CD14-positive monocyte (primary cell): ENCODE measurements at regions not wholly inside any gene's neighbourhood (a gene's known extent, or its start where the extent isn't known, plus 50 kb on each side); places are given as distances from the start of the nearest gene placed in this dataset.
A peak's percentile ranks its signal among the peaks of the same experiment; 100 is the strongest.

Experiments used
- DNase-seq, 3 donors: peaks; one replicate each; pipeline ENCODE4 v3.0.0-alpha.2; 2011 to 2022
- H2AFZ ChIP-seq: 2 replicates; pipeline ENCODE4 v1.6.0; 2012; ENCODE audit warnings: mild to moderate bottlenecking, low read depth, low read length, inconsistent platforms; ENCODE audit not compliant: insufficient read depth, poor library complexity, severe bottlenecking
- H3K27ac ChIP-seq, 2 donors: 1 replicate in 1 of 2; 2 replicates in 1 of 2; pipeline ENCODE4 v1.5.1; 2012 to 2013; ENCODE audit warnings: low read length in 2 of 2, control low read depth in 1 of 2, inconsistent platforms in 1 of 2, low read depth in 1 of 2, mild to moderate bottlenecking in 1 of 2
- H3K27me3 ChIP-seq, 2 donors: one replicate each; pipeline versions ENCODE4 v1.6.0 to v1.6.1; 2011 to 2013; ENCODE audit warnings: low read length in 2 of 2; ENCODE audit not compliant: control insufficient read depth in 2 of 2, insufficient read depth in 2 of 2
- H3K36me3 ChIP-seq, 2 donors: replicated peaks in 1 of 2; 1 replicate in 1 of 2; 2 replicates in 1 of 2; pipeline versions ENCODE4 v1.5.1 to v1.6.1; 2012 to 2013; ENCODE audit warnings: low read length in 2 of 2, control low read depth in 1 of 2, inconsistent platforms in 1 of 2, mild to moderate bottlenecking in 1 of 2; ENCODE audit not compliant: insufficient read depth in 2 of 2, control insufficient read depth in 1 of 2
- H3K4me1 ChIP-seq, 2 donors: 1 replicate in 1 of 2; 2 replicates in 1 of 2; pipeline versions ENCODE4 v1.5.1 to v1.6.1; 2012 to 2013; ENCODE audit warnings: low read length in 2 of 2, control low read depth in 1 of 2, inconsistent platforms in 1 of 2, mild to moderate bottlenecking in 1 of 2, moderate library complexity in 1 of 2; ENCODE audit not compliant: insufficient read depth in 2 of 2, control insufficient read depth in 1 of 2
- H3K4me2 ChIP-seq: replicated peaks from 2 replicates; pipeline ENCODE3; 2012; ENCODE audit warnings: low read length, moderate library complexity, mild to moderate bottlenecking; ENCODE audit not compliant: poor library complexity, severe bottlenecking; ENCODE audit errors: extremely low read depth
- H3K4me3 ChIP-seq, 3 experiments: fragments of 200-600 bp in 1 of 3; sonication (generic) in 1 of 3; replicated peaks in 1 of 3; 1 replicate in 2 of 3; 2 replicates in 1 of 3; pipeline ENCODE4 v1.5.1; 2011 to 2013; ENCODE audit warnings: low read length in 3 of 3, mild to moderate bottlenecking in 3 of 3, control low read depth in 2 of 3, low read depth in 2 of 3, inconsistent platforms in 1 of 3, moderate library complexity in 1 of 3
- H3K79me2 ChIP-seq: 2 replicates; pipeline ENCODE4 v1.6.0; 2012; ENCODE audit warnings: mild to moderate bottlenecking, control low read depth, inconsistent platforms, low read length, moderate library complexity; ENCODE audit not compliant: insufficient read depth
- H3K9ac ChIP-seq: 2 replicates; pipeline ENCODE4 v1.6.0; 2017; ENCODE audit warnings: low read length, mild to moderate bottlenecking; ENCODE audit not compliant: insufficient read depth, poor library complexity, severe bottlenecking
- H3K9me3 ChIP-seq, 2 donors: replicated peaks in 1 of 2; 1 replicate in 1 of 2; 2 replicates in 1 of 2; pipeline versions ENCODE4 v1.5.1 to v1.6.1; 2012 to 2013; ENCODE audit warnings: low read length in 2 of 2, control low read depth in 1 of 2; ENCODE audit not compliant: control insufficient read depth in 1 of 2, insufficient read depth in 1 of 2
- H4K20me1 ChIP-seq: 2 replicates; pipeline ENCODE4 v1.6.0; 2012; ENCODE audit warnings: mild to moderate bottlenecking, low read length, control low read depth, moderate library complexity; ENCODE audit not compliant: insufficient read depth
- H3K27ac Mint-ChIP-seq, 7 donors: one replicate each; pipeline ENCODE4 v1.8.0; 2020; ENCODE audit warnings: mild to moderate bottlenecking in 7 of 7, mixed read lengths in 7 of 7, moderate library complexity in 6 of 7, inconsistent platforms in 2 of 7
- H3K27me3 Mint-ChIP-seq, 3 donors: one replicate each; pipeline ENCODE4 v1.8.0; 2021 to 2022; ENCODE audit warnings: low read depth in 3 of 3, mild to moderate bottlenecking in 3 of 3, mixed read lengths in 3 of 3, moderate library complexity in 3 of 3, inconsistent platforms in 1 of 3
- H3K36me3 Mint-ChIP-seq, 2 donors: one replicate each; pipeline ENCODE4 v1.8.0; 2020; ENCODE audit warnings: mixed read lengths in 2 of 2, inconsistent platforms in 1 of 2, mild to moderate bottlenecking in 1 of 2
- H3K4me1 Mint-ChIP-seq: one replicate; pipeline ENCODE4 v1.8.0; 2020; ENCODE audit warnings: mild to moderate bottlenecking, mixed read lengths
- H3K4me3 Mint-ChIP-seq, 2 donors: one replicate each; pipeline ENCODE4 v1.8.0; 2020; ENCODE audit warnings: mild to moderate bottlenecking in 2 of 2, mixed read lengths in 2 of 2, moderate library complexity in 1 of 2
- H3K9me3 Mint-ChIP-seq, 7 donors: one replicate each; pipeline ENCODE4 v1.8.0; 2020 to 2022; ENCODE audit warnings: mixed read lengths in 7 of 7, mild to moderate bottlenecking in 6 of 7, moderate library complexity in 6 of 7, inconsistent platforms in 2 of 7
- WGBS: methylation state at CpG from one replicate; pipeline ENCODE4 v1.1.5; 2013; ENCODE audit warnings: missing lambda C conversion rate; ENCODE audit not compliant: insufficient coverage; 5-methylcytosine and 5-hydroxymethylcytosine counted together
- intact Hi-C, 2 donors: fragments of 100-400 bp; cut with micrococcal nuclease; formaldehyde crosslinking; loops; one replicate each; pipeline versions ENCODE4 v1.15.0 to v1.15.1; 2023
- TF ChIP-seq, protein P1 (sequence below): fragments of 200-600 bp; IDR thresholded peaks from one replicate; pipeline ENCODE4 v1.8.0; 2022; ENCODE audit warnings: antibody characterized with exemption, mild to moderate bottlenecking

- Histone ChIP-seq H3K9me3 (peaks cover 6 to 14% of the 10 kb centered on the region in 2 donors), H3K4me1 (peaks cover 11 to 13% of the 10 kb centered on the region in 2 donors), H3K27ac (no peak overlapping the region), H3K4me2 (peak overlapping the region; percentile 56), H4K20me1 (no peaks in the 10 kb centered on the region), H3K79me2 (no peaks in the 10 kb centered on the region), H3K36me3 (no peaks in the 10 kb centered on the region), H3K9ac (no peak overlapping the region), H3K4me3 (peak overlapping the region in 1 of 3 experiments; percentile 47), H2AFZ (no peak overlapping the region), H3K27me3 (no peaks in the 10 kb centered on the region)
- DNase-seq: peak in 2 of 3 donors; percentile 62 to 67
- peak overlapping the region in 3 of 7 donors; percentile 4 to 32 (median 20) for H3K27ac Mint-ChIP-seq
- H3K27me3 Mint-ChIP-seq: peaks cover 0 to 4% (median 2%) of the 10 kb centered on the region in 3 donors
- H3K4me3 Mint-ChIP-seq: peak overlapping the region; percentile 17 to 44
- H3K9me3 Mint-ChIP-seq: peaks cover 9 to 20% (median 17%) of the 10 kb centered on the region in 7 donors
- H3K36me3 Mint-ChIP-seq: peaks cover 0 to 8% of the 10 kb centered on the region in 2 donors
- H3K4me1 Mint-ChIP-seq: peaks cover 22% of the 10 kb centered on the region
- TF ChIP-seq, protein P1, sequence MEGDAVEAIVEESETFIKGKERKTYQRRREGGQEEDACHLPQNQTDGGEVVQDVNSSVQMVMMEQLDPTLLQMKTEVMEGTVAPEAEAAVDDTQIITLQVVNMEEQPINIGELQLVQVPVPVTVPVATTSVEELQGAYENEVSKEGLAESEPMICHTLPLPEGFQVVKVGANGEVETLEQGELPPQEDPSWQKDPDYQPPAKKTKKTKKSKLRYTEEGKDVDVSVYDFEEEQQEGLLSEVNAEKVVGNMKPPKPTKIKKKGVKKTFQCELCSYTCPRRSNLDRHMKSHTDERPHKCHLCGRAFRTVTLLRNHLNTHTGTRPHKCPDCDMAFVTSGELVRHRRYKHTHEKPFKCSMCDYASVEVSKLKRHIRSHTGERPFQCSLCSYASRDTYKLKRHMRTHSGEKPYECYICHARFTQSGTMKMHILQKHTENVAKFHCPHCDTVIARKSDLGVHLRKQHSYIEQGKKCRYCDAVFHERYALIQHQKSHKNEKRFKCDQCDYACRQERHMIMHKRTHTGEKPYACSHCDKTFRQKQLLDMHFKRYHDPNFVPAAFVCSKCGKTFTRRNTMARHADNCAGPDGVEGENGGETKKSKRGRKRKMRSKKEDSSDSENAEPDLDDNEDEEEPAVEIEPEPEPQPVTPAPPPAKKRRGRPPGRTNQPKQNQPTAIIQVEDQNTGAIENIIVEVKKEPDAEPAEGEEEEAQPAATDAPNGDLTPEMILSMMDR: peak; percentile 76
- intact Hi-C loops: loop anchor here in 1 of 2 donors (5.0 kb wide), 1 partner anchor 106 kb away; no protein-coding TSS in a partner anchor
- no CpG with 5 or more reads among the region's 6 CpGs for WGBS
These were observed 61.0 kb upstream of the NFE2L3 start for GRCh38 chr7:26090927-26091519.

- Histone ChIP-seq H3K79me2 (no peaks in the 10 kb centered on the region), H3K4me3 (no peak overlapping the region), H3K4me1 (peaks cover 15 to 16% of the 10 kb centered on the region in 2 donors), H2AFZ (no peak overlapping the region), H3K9ac (no peak overlapping the region), H4K20me1 (no peaks in the 10 kb centered on the region), H3K9me3 (peaks cover 6 to 14% of the 10 kb centered on the region in 2 donors), H3K4me2 (no peak overlapping the region), H3K36me3 (no peaks in the 10 kb centered on the region), H3K27ac (no peak overlapping the region), H3K27me3 (no peaks in the 10 kb centered on the region)
- H3K4me3 Mint-ChIP-seq: no peak overlapping the region
- H3K27ac Mint-ChIP-seq: no peak overlapping the region
- TF ChIP-seq, protein P1: no peak
- H3K4me1 Mint-ChIP-seq: peaks cover 22% of the 10 kb centered on the region
- WGBS: 58% methylated on average over 4 of the region's 4 CpGs
- intact Hi-C loops: loop anchor here in 1 of 2 donors (5.0 kb wide), 1 partner anchor 105 kb away; no protein-coding TSS in a partner anchor
- DNase-seq: peak in 2 of 3 donors; percentile 12 to 53
- peaks cover 0 to 8% of the 10 kb centered on the region in 2 donors for H3K36me3 Mint-ChIP-seq
- H3K27me3 Mint-ChIP-seq: peaks cover 0 to 3% (median 2%) of the 10 kb centered on the region in 3 donors
- H3K9me3 Mint-ChIP-seq: peaks cover 9 to 20% (median 17%) of the 10 kb centered on the region in 7 donors
These were observed 60.1 kb upstream of the NFE2L3 start for GRCh38 chr7:26091933-26092332.
